ENCODE measurements at regions not wholly inside any gene's neighbourhood (a gene's known extent, or its start where the extent isn't known, plus 50 kb on each side); places are given as distances from the start of the nearest gene placed in this dataset.
A peak's percentile ranks its signal among the peaks of the same experiment; 100 is the strongest.

GRCh38 chr7:65250216-65250615, 123.4 kb upstream of the ZNF92 start:
- FAIRE-seq (no peak), DNase-seq (no peak)
- no peak for TF ChIP-seq CTCF (IDR thresholded peaks at IDR 0.05; ENCODE audit: borderline replicate concordance, extremely low read depth, insufficient read depth)
- Histone ChIP-seq H3K9ac (ENCODE audit: low read length in 3 of 3) (no peak overlapping the region), H3K4me3 (ENCODE audit: low read length in 3 of 3) (no peak overlapping the region), H3K27me3 (ENCODE audit: control insufficient read depth, insufficient read depth, low read length) (no peaks in the 10 kb centered on the region), H3K9me3 (ENCODE audit: control insufficient read depth in 2 of 3, insufficient read depth in 1 of 3, low read length in 3 of 3) (no peaks in the 10 kb centered on the region), H3K27ac (ENCODE audit: low read depth in 2 of 2, low read length in 2 of 2) (no peak overlapping the region), H3K36me3 (ENCODE audit: control insufficient read depth in 2 of 3, insufficient read depth in 3 of 3, low read length in 3 of 3) (no peaks in the 10 kb centered on the region), H3K4me1 (ENCODE audit: control insufficient read depth in 2 of 3, insufficient read depth in 2 of 3, low read depth in 1 of 3, low read length in 3 of 3) (no peaks in the 10 kb centered on the region)
- intact Hi-C loops (cut with DNase I): no loop called here

- intact Hi-C loops (cut with DNase I): no loop called here
- Histone ChIP-seq H3K4me3 (ENCODE audit: low read length in 3 of 3) (no peak overlapping the region), H3K27me3 (ENCODE audit: control insufficient read depth, insufficient read depth, low read length) (no peaks in the 10 kb centered on the region), H3K9me3 (ENCODE audit: control insufficient read depth in 2 of 3, insufficient read depth in 1 of 3, low read length in 3 of 3) (no peaks in the 10 kb centered on the region), H3K36me3 (ENCODE audit: control insufficient read depth in 2 of 3, insufficient read depth in 3 of 3, low read length in 3 of 3) (no peaks in the 10 kb centered on the region), H3K27ac (ENCODE audit: low read depth in 2 of 2, low read length in 2 of 2) (no peak overlapping the region), H3K4me1 (ENCODE audit: control insufficient read depth in 2 of 3, insufficient read depth in 2 of 3, low read depth in 1 of 3, low read length in 3 of 3) (no peaks in the 10 kb centered on the region), H3K9ac (ENCODE audit: low read length in 3 of 3) (no peak overlapping the region)
- DNase-seq (no peak), FAIRE-seq (no peak)
- TF ChIP-seq CTCF (IDR thresholded peaks at IDR 0.05; ENCODE audit: borderline replicate concordance, extremely low read depth, insufficient read depth): no peak
Measured at GRCh38 chr7:65247491-65247890, 126.2 kb upstream of the ZNF92 start.

DNA sequence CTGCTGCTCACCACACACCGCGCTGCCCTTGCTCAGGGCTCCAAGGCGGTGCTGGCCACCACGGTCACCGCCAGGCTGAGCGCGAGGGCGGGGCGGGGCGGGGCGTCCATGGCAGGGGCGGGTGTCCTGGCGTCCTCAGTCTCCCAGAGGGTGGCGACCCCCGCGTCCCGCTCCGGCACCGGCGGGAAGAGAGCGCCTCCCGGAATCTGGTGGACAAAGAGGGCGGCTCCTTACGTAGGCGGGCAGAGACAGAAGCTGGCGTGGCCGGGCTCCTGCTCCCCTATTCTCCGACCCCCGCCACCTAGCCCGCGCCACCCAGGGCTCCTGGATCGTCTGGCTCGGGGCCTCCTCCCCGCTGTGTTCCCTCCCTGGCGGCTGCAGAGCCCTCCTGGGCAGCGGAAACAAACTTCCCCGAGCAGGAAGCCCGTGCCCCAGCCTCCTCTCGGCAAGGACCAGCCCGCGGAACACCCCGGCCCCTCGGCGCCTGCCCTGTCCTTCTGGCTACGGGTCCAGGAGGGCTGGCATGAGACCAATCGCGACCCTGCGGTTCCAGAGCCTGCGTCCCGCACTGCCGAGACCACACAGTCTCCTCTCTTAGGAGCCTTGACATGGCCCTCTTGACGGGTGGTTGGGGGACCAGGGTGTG, 133.8 kb upstream of the ZNF92 start:
- H3K4me3 ChIP-seq (ENCODE audit: low read length in 3 of 3): peak overlapping the region in 1 of 3 donors; percentile 51
- peaks cover 0 to 6% (median 0%) of the 10 kb centered on the region in 3 donors for H3K4me1 ChIP-seq (ENCODE audit: control insufficient read depth in 2 of 3, insufficient read depth in 2 of 3, low read depth in 1 of 3, low read length in 3 of 3)
- H3K36me3 ChIP-seq (ENCODE audit: control insufficient read depth in 2 of 3, insufficient read depth in 3 of 3, low read length in 3 of 3): no peaks in the 10 kb centered on the region
- H3K27ac ChIP-seq (ENCODE audit: low read depth in 2 of 2, low read length in 2 of 2): no peak overlapping the region
- no peaks in the 10 kb centered on the region for H3K9me3 ChIP-seq (ENCODE audit: control insufficient read depth in 2 of 3, insufficient read depth in 1 of 3, low read length in 3 of 3)
- DNase-seq (peak; percentile 71 to 90 (median 83)), FAIRE-seq (no peak)
- intact Hi-C loops (cut with DNase I): no loop called here
- peak overlapping the region in 1 of 3 donors; percentile 26 for H3K9ac ChIP-seq (ENCODE audit: low read length in 3 of 3)
- H3K27me3 ChIP-seq (ENCODE audit: control insufficient read depth, insufficient read depth, low read length): no peaks in the 10 kb centered on the region
- TF ChIP-seq CTCF (IDR thresholded peaks at IDR 0.05; ENCODE audit: borderline replicate concordance, extremely low read depth, insufficient read depth): no peak

DNA sequence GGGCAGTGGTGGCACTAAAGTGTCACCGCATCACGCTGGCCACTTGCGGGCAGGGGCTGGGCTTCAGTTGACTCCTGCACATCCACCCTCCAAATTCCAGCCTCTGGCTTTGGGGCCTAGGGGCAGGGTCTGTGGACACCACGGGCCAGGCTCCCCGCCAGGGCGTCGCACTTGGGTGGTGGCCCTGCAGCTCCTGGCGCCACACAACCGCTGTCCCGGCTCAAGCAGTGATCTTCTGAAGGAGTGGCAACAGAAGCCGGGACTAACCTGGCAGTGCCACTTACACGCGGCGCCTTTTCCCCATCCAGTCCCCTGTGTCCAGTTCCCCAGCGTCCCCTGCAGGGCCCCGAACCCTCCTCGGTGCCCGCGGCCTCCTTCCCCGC, 134.3 kb upstream of the ZNF92 start:
- H3K4me1 ChIP-seq (ENCODE audit: control insufficient read depth in 2 of 3, insufficient read depth in 2 of 3, low read depth in 1 of 3, low read length in 3 of 3): peaks cover 0 to 6% (median 0%) of the 10 kb centered on the region in 3 donors

More for the DNA sequence above, 134.3 kb upstream of the ZNF92 start:
- Histone ChIP-seq H3K9ac (ENCODE audit: low read length in 3 of 3) (peak overlapping the region in 1 of 3 donors; percentile 51), H3K4me3 (ENCODE audit: low read length in 3 of 3) (peak overlapping the region in 1 of 3 donors; percentile 51), H3K36me3 (ENCODE audit: control insufficient read depth in 2 of 3, insufficient read depth in 3 of 3, low read length in 3 of 3) (no peaks in the 10 kb centered on the region), H3K27ac (ENCODE audit: low read depth in 2 of 2, low read length in 2 of 2) (no peak overlapping the region), H3K9me3 (ENCODE audit: control insufficient read depth in 2 of 3, insufficient read depth in 1 of 3, low read length in 3 of 3) (no peaks in the 10 kb centered on the region), H3K27me3 (ENCODE audit: control insufficient read depth, insufficient read depth, low read length) (no peaks in the 10 kb centered on the region)
- no peak for DNase-seq
- no peak for FAIRE-seq
- intact Hi-C loops (cut with DNase I): no loop called here
- no peak for TF ChIP-seq CTCF (IDR thresholded peaks at IDR 0.05; ENCODE audit: borderline replicate concordance, extremely low read depth, insufficient read depth)

Data from kidney (tissue), 13 donors.